ENCODE measurements at regions not wholly inside any gene's neighbourhood (a gene's known extent, or its start where the extent isn't known, plus 50 kb on each side); places are given as distances from the start of the nearest gene placed in this dataset.

- H3K36me3 ChIP-seq, result no peaks in the 10 kb centered on the region
- TF ChIP-seq POLR2AphosphoS5 (IDR thresholded peaks at IDR 0.05) (no peak), CTCF (IDR thresholded peaks at IDR 0.05) (no peak), EP300 (IDR thresholded peaks at IDR 0.05; ENCODE audit: low read depth) (no peak), POLR2A (IDR thresholded peaks at IDR 0.05) (no peak)
- H3K27me3 ChIP-seq, result no peaks in the 10 kb centered on the region
- in situ Hi-C loops (cut with MboI; ENCODE audit: low pct_ligation_motif_present in 1 of 4, low pct_unique_long_range_greater_than_20kb in 1 of 4, low sequenced_read_pairs in 3 of 4) (no loop called here), intact Hi-C loops (cut with DNase I; ENCODE audit: low total_unique reads) (no loop called here)
- no peaks in the 10 kb centered on the region for H3K4me1 ChIP-seq
- 67 to 79% methylated on average over 3 to 13 of the region's 13 CpGs for WGBS, 2 donors (ENCODE audit: low coverage in 1 of 2)
- no peak for DNase-seq
- no peaks in the 10 kb centered on the region for H3K9me3 ChIP-seq
- H3K27ac ChIP-seq, result no peak overlapping the region
- no peak overlapping the region for H3K4me3 ChIP-seq
Measured at GRCh38 chr11:70024036-70024772, 53.9 kb upstream of the ANO1 start.

GRCh38 chr11:70024773-70025045 lies 53.4 kb upstream of the ANO1 start:
- Histone ChIP-seq H3K27ac (no peak overlapping the region), H3K27me3 (no peaks in the 10 kb centered on the region), H3K4me3 (no peak overlapping the region), H3K4me1 (no peaks in the 10 kb centered on the region), H3K36me3 (no peaks in the 10 kb centered on the region), H3K9me3 (no peaks in the 10 kb centered on the region)
- TF ChIP-seq EP300 (IDR thresholded peaks at IDR 0.05; ENCODE audit: low read depth) (no peak), CTCF (IDR thresholded peaks at IDR 0.05) (no peak), POLR2A (IDR thresholded peaks at IDR 0.05) (no peak), POLR2AphosphoS5 (IDR thresholded peaks at IDR 0.05) (no peak)
- no peak for DNase-seq
- 93 to 100% methylated on average over 1 to 3 of the region's 3 CpGs for WGBS, 2 donors (ENCODE audit: low coverage in 1 of 2)
- in situ Hi-C loops (cut with MboI; ENCODE audit: low pct_ligation_motif_present in 1 of 4, low pct_unique_long_range_greater_than_20kb in 1 of 4, low sequenced_read_pairs in 3 of 4), result no loop called here
- intact Hi-C loops (cut with DNase I; ENCODE audit: low total_unique reads), result no loop called here

- in situ Hi-C loops (cut with MboI; ENCODE audit: low pct_ligation_motif_present in 1 of 4, low pct_unique_long_range_greater_than_20kb in 1 of 4, low sequenced_read_pairs in 3 of 4), result no loop called here
- intact Hi-C loops (cut with DNase I; ENCODE audit: low total_unique reads), result no loop called here
- Histone ChIP-seq H3K4me3 (no peak overlapping the region), H3K27ac (no peak overlapping the region), H3K9me3 (no peaks in the 10 kb centered on the region), H3K4me1 (no peaks in the 10 kb centered on the region), H3K36me3 (no peaks in the 10 kb centered on the region), H3K27me3 (no peaks in the 10 kb centered on the region)
- WGBS, 2 donors (ENCODE audit: low coverage in 1 of 2), result 92 to 100% methylated on average over 3 of the region's 3 CpGs
- TF ChIP-seq POLR2AphosphoS5 (IDR thresholded peaks at IDR 0.05) (no peak), POLR2A (IDR thresholded peaks at IDR 0.05) (no peak), EP300 (IDR thresholded peaks at IDR 0.05; ENCODE audit: low read depth) (no peak), CTCF (IDR thresholded peaks at IDR 0.05) (no peak)
- no peak for DNase-seq
Measured at GRCh38 chr11:70025308-70025707, 52.8 kb upstream of the ANO1 start.

GRCh38 chr11:70026012-70026411 lies 52.1 kb upstream of the ANO1 start:
- TF ChIP-seq CTCF (IDR thresholded peaks at IDR 0.05) (no peak), EP300 (IDR thresholded peaks at IDR 0.05; ENCODE audit: low read depth) (no peak), POLR2AphosphoS5 (IDR thresholded peaks at IDR 0.05) (no peak), POLR2A (IDR thresholded peaks at IDR 0.05) (no peak)
- Histone ChIP-seq H3K4me1 (no peaks in the 10 kb centered on the region), H3K27ac (no peak overlapping the region), H3K4me3 (no peak overlapping the region), H3K27me3 (no peaks in the 10 kb centered on the region), H3K9me3 (no peaks in the 10 kb centered on the region), H3K36me3 (no peaks in the 10 kb centered on the region)
- 62 to 75% methylated on average over 3 of the region's 3 CpGs for WGBS, 2 donors (ENCODE audit: low coverage in 1 of 2)
- DNase-seq, result no peak
- in situ Hi-C loops (cut with MboI; ENCODE audit: low pct_ligation_motif_present in 1 of 4, low pct_unique_long_range_greater_than_20kb in 1 of 4, low sequenced_read_pairs in 3 of 4) (no loop called here), intact Hi-C loops (cut with DNase I; ENCODE audit: low total_unique reads) (no loop called here)
